NB4 (cell line): ENCODE measurements at regions not wholly inside any gene's neighbourhood (a gene's known extent, or its start where the extent isn't known, plus 50 kb on each side); places are given as distances from the start of the nearest gene placed in this dataset.

Source experiments
- CTCF ChIP-seq: IDR thresholded peaks from one replicate; pipeline ENCODE4 v1.5.1; 2012; ENCODE audit warnings: low read depth, low read length
- MAX ChIP-seq: IDR thresholded peaks from 2 replicates; pipeline ENCODE4 v1.6.1; 2011; ENCODE audit warnings: low read depth, low read length
- MYC ChIP-seq: IDR thresholded peaks from 2 replicates; pipeline ENCODE4 v1.6.1; 2011; ENCODE audit warnings: low read depth, low read length
- POLR2A ChIP-seq: IDR thresholded peaks from 2 replicates; pipeline ENCODE4 v1.6.1; 2011; ENCODE audit warnings: mild to moderate bottlenecking; ENCODE audit not compliant: insufficient read length; ENCODE audit errors: extremely low read depth

DNA sequence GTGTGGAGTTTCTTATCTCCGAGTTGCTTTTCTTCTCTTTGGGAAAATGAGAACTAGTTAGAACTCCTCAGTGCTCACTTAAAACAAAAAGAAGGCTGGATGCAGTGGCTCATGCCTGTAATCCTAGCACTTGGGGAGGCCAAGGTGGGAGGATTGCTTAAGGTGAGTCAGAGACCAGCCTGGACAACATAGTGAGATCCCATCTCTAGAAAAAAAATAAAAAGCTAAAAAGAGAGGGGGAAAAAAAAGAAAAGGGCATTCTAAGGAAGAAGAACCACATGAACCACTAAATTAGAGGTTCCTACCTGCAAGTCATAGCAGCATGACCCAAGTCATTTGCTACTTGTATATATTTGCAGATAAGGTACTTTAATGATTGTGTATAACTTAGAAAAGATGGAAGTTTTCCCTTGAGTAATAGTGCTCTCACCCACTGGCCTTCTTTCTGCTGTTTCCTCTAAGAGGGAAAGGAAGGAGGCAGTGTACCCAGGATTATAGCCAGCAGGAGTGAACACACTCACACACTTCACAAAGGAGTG is 87.8 kb downstream of the CCDC71L start:
- TF ChIP-seq CTCF = no peak
- TF ChIP-seq POLR2A = no peak
- no peak for TF ChIP-seq MAX
- TF ChIP-seq MYC = no peak
